HEK293T (cell line): ENCODE measurements at regions not wholly inside any gene's neighbourhood (a gene's known extent, or its start where the extent isn't known, plus 50 kb on each side); places are given as distances from the start of the nearest gene placed in this dataset.
"Not testable (repeated sequence)": the region's sequence is repeated elsewhere in the genome, so short reads cannot be mapped to it uniquely, and the experiment has no call there.

ENCODE experiments used
- CTCF ChIA-PET: fragments of 350-600 bp; formaldehyde crosslinking; extraction: SDS; loops from one replicate; lab custom pipeline; 2021; ENCODE audit warnings: antibody characterized with exemption, inconsistent platforms; lab: Yijun Ruan, JAX
- POLR2A ChIA-PET: fragments of 350-600 bp; formaldehyde crosslinking; extraction: SDS; loops from one replicate; lab custom pipeline; 2020; ENCODE audit warnings: antibody characterized with exemption, inconsistent platforms; lab: Yijun Ruan, JAX
- DNase-seq: peaks from one replicate; pipeline ENCODE4 v3.0.0; 2012; ENCODE audit warnings: mixed read lengths; ENCODE audit errors: extremely low spot score
- ARNT ChIP-seq: fragments of 450-650 bp; IDR thresholded peaks from 2 replicates; pipeline ENCODE4 v1.6.1; 2017; ENCODE audit warnings: mild to moderate bottlenecking
- BHLHE40 ChIP-seq: fragments of 450-650 bp; IDR thresholded peaks from 2 replicates; pipeline ENCODE4 v1.6.1; 2016; ENCODE audit warnings: mild to moderate bottlenecking, moderate library complexity, borderline replicate concordance
- ELF4 ChIP-seq: fragments of 450-650 bp; IDR thresholded peaks from 2 replicates; pipeline ENCODE4 v1.6.1; 2017; ENCODE audit warnings: antibody characterized with exemption
- FOXA1 ChIP-seq: fragments of 450-650 bp; IDR thresholded peaks from 2 replicates; pipeline ENCODE4 v1.6.1; 2016; ENCODE audit warnings: mild to moderate bottlenecking
- FOXK2 ChIP-seq: fragments of 450-650 bp; IDR thresholded peaks from 2 replicates; pipeline ENCODE4 v1.6.1; 2016; ENCODE audit warnings: mild to moderate bottlenecking
- FOXM1 ChIP-seq: fragments of 450-650 bp; IDR thresholded peaks from 2 replicates; pipeline ENCODE4 v1.6.1; 2017; ENCODE audit warnings: mild to moderate bottlenecking, borderline replicate concordance
- HDGF ChIP-seq: fragments of 450-650 bp; IDR thresholded peaks from 2 replicates; pipeline ENCODE4 v1.6.1; 2017; ENCODE audit warnings: antibody characterized with exemption, borderline replicate concordance
- L3MBTL2 ChIP-seq: fragments of 450-650 bp; conservative IDR thresholded peaks from 2 replicates; pipeline ENCODE4 v1.6.1; 2016; ENCODE audit warnings: mild to moderate bottlenecking
- LEF1 ChIP-seq: fragments of 450-650 bp; IDR thresholded peaks from 2 replicates; pipeline ENCODE4 v1.6.1; 2017; ENCODE audit warnings: mild to moderate bottlenecking, borderline replicate concordance
- NFRKB ChIP-seq: fragments of 450-650 bp; IDR thresholded peaks from 2 replicates; pipeline ENCODE4 v1.6.1; 2016; ENCODE audit warnings: mild to moderate bottlenecking, moderate library complexity
- PKNOX1 ChIP-seq: fragments of 450-650 bp; IDR thresholded peaks from 2 replicates; pipeline ENCODE4 v1.6.1; 2016
- SP1 ChIP-seq: fragments of 450-650 bp; IDR thresholded peaks from 2 replicates; pipeline ENCODE4 v1.6.1; 2017
- SUZ12 ChIP-seq: fragments of 450-650 bp; IDR thresholded peaks from 2 replicates; pipeline ENCODE4 v1.6.1; 2016; ENCODE audit warnings: mild to moderate bottlenecking
- TARDBP ChIP-seq: fragments of 450-650 bp; IDR thresholded peaks from 2 replicates; pipeline ENCODE4 v1.6.1; 2016
- ZNF384 ChIP-seq: fragments of 450-650 bp; IDR thresholded peaks from 2 replicates; pipeline ENCODE4 v1.6.1; 2016

GRCh38 chr22:16695261-16695660 is 102.7 kb upstream of the CCT8L2 start:
- ChIA-PET POLR2A (no interaction called here), CTCF (no interaction called here)
- TF ChIP-seq LEF1: no peak
- TF ChIP-seq HDGF: no peak
- no peak for TF ChIP-seq SP1
- no peak for TF ChIP-seq FOXA1
- no peak for TF ChIP-seq FOXM1
- TF ChIP-seq SUZ12: no peak
- no peak for TF ChIP-seq NFRKB
- no peak for TF ChIP-seq ELF4
- TF ChIP-seq L3MBTL2: no peak
- no peak for TF ChIP-seq FOXK2
- no peak for TF ChIP-seq ZNF384
- no peak for TF ChIP-seq PKNOX1
- no peak for TF ChIP-seq ARNT
- TF ChIP-seq TARDBP: no peak
- no peak for TF ChIP-seq BHLHE40
- DNase-seq: no peak

GRCh38 chr22:16693747-16694146 is 101.1 kb upstream of the CCT8L2 start:
- DNase-seq, CTCF ChIA-PET, POLR2A ChIA-PET: not testable (repeated sequence)

GRCh38 chr22:16689358-16689757 is 96.7 kb upstream of the CCT8L2 start:
- DNase-seq, POLR2A ChIA-PET, CTCF ChIA-PET: not testable (repeated sequence)

- CTCF ChIA-PET, DNase-seq, POLR2A ChIA-PET: not testable (repeated sequence)
Measured at GRCh38 chr22:16681290-16681689, 88.7 kb upstream of the CCT8L2 start.

- POLR2A ChIA-PET, DNase-seq, CTCF ChIA-PET: not testable (repeated sequence)
Measured at GRCh38 chr22:16680209-16680899, 87.7 kb upstream of the CCT8L2 start.

GRCh38 chr22:16679191-16679834 is 86.7 kb upstream of the CCT8L2 start:
- DNase-seq, POLR2A ChIA-PET: not testable (repeated sequence)
- CTCF ChIA-PET: interaction anchor here (0.7 kb wide), 1 partner anchor 20 kb away, joined by 3 read pairs; no protein-coding TSS in a partner anchor

- POLR2A ChIA-PET, CTCF ChIA-PET, DNase-seq: not testable (repeated sequence)
Measured at GRCh38 chr22:16673433-16673832, 80.8 kb upstream of the CCT8L2 start.

- DNase-seq, CTCF ChIA-PET, POLR2A ChIA-PET: not testable (repeated sequence)
Measured at GRCh38 chr22:16665610-16666009, 73.0 kb upstream of the CCT8L2 start.

- POLR2A ChIA-PET, CTCF ChIA-PET, DNase-seq: not testable (repeated sequence)
Measured at GRCh38 chr22:16662330-16662729, 69.7 kb upstream of the CCT8L2 start.

- POLR2A ChIA-PET, CTCF ChIA-PET, DNase-seq: not testable (repeated sequence)
Measured at GRCh38 chr22:16660989-16661388, 68.4 kb upstream of the CCT8L2 start.

GRCh38 chr22:16660570-16660969 is 68.0 kb upstream of the CCT8L2 start:
- CTCF ChIA-PET, POLR2A ChIA-PET: not testable (repeated sequence)

GRCh38 chr22:16659273-16659834 is 66.7 kb upstream of the CCT8L2 start:
- DNase-seq, POLR2A ChIA-PET, CTCF ChIA-PET: not testable (repeated sequence)

More at GRCh38 chr22:16660570-16660969, 68.0 kb upstream of the CCT8L2 start:
- DNase-seq: not testable (repeated sequence)
